ENCODE measurements at regions not wholly inside any gene's neighbourhood (a gene's known extent, or its start where the extent isn't known, plus 50 kb on each side); places are given as distances from the start of the nearest gene placed in this dataset.
"Not testable (repeated sequence)": the region's sequence is repeated elsewhere in the genome, so short reads cannot be mapped to it uniquely, and the experiment has no call there.

GRCh38 chr2:132332345-132333033 is 84.1 kb upstream of the GPR39 start:
- H3K27me3 ChIP-seq (ENCODE audit: control insufficient read depth, insufficient read depth, low read length); H3K9ac ChIP-seq (ENCODE audit: low read depth, low read length); H3K36me3 ChIP-seq (ENCODE audit: control insufficient read depth, insufficient read depth, low read length); H3K4me3 ChIP-seq (ENCODE audit: low read depth, low read length); H3K27ac ChIP-seq (ENCODE audit: low read depth, low read length); H3K4me1 ChIP-seq (ENCODE audit: control insufficient read depth, insufficient read depth, low read length); H3K9me3 ChIP-seq (ENCODE audit: control insufficient read depth, insufficient read depth, low read length): not testable (repeated sequence)

- H3K36me3 ChIP-seq (ENCODE audit: control insufficient read depth, insufficient read depth, low read length); H3K27me3 ChIP-seq (ENCODE audit: control insufficient read depth, insufficient read depth, low read length); H3K4me1 ChIP-seq (ENCODE audit: control insufficient read depth, insufficient read depth, low read length); H3K9ac ChIP-seq (ENCODE audit: low read depth, low read length); H3K27ac ChIP-seq (ENCODE audit: low read depth, low read length); H3K9me3 ChIP-seq (ENCODE audit: control insufficient read depth, insufficient read depth, low read length); H3K4me3 ChIP-seq (ENCODE audit: low read depth, low read length): not testable (repeated sequence)
Observed at GRCh38 chr2:132337135-132337534, 79.5 kb upstream of the GPR39 start.

- not testable (repeated sequence) for H3K9me3 ChIP-seq (ENCODE audit: control insufficient read depth, insufficient read depth, low read length); H3K4me3 ChIP-seq (ENCODE audit: low read depth, low read length); H3K27me3 ChIP-seq (ENCODE audit: control insufficient read depth, insufficient read depth, low read length); H3K4me1 ChIP-seq (ENCODE audit: control insufficient read depth, insufficient read depth, low read length); H3K27ac ChIP-seq (ENCODE audit: low read depth, low read length); H3K9ac ChIP-seq (ENCODE audit: low read depth, low read length); H3K36me3 ChIP-seq (ENCODE audit: control insufficient read depth, insufficient read depth, low read length)
Observed at GRCh38 chr2:132337844-132338243, 78.8 kb upstream of the GPR39 start.

GRCh38 chr2:132347041-132347780 is 69.4 kb upstream of the GPR39 start:
- peak overlapping the region; percentile 73 for H3K4me3 ChIP-seq (ENCODE audit: low read depth, low read length)
- peak overlapping the region; percentile 63; the same call in 1 of the 2 replicates for H3K9ac ChIP-seq (ENCODE audit: low read depth, low read length)
- not testable (repeated sequence) for H3K36me3 ChIP-seq (ENCODE audit: control insufficient read depth, insufficient read depth, low read length); H3K9me3 ChIP-seq (ENCODE audit: control insufficient read depth, insufficient read depth, low read length); H3K27me3 ChIP-seq (ENCODE audit: control insufficient read depth, insufficient read depth, low read length); H3K4me1 ChIP-seq (ENCODE audit: control insufficient read depth, insufficient read depth, low read length)
- peak overlapping the region; percentile 28 for H3K27ac ChIP-seq (ENCODE audit: low read depth, low read length)

- not testable (repeated sequence) for H3K36me3 ChIP-seq (ENCODE audit: control insufficient read depth, insufficient read depth, low read length); H3K9ac ChIP-seq (ENCODE audit: low read depth, low read length); H3K4me1 ChIP-seq (ENCODE audit: control insufficient read depth, insufficient read depth, low read length); H3K27me3 ChIP-seq (ENCODE audit: control insufficient read depth, insufficient read depth, low read length); H3K4me3 ChIP-seq (ENCODE audit: low read depth, low read length); H3K9me3 ChIP-seq (ENCODE audit: control insufficient read depth, insufficient read depth, low read length); H3K27ac ChIP-seq (ENCODE audit: low read depth, low read length)
Observed at GRCh38 chr2:132349092-132349687, 67.4 kb upstream of the GPR39 start.

GRCh38 chr2:132351668-132352067 is 64.9 kb upstream of the GPR39 start:
- H3K27ac ChIP-seq (ENCODE audit: low read depth, low read length); H3K9me3 ChIP-seq (ENCODE audit: control insufficient read depth, insufficient read depth, low read length); H3K27me3 ChIP-seq (ENCODE audit: control insufficient read depth, insufficient read depth, low read length); H3K4me3 ChIP-seq (ENCODE audit: low read depth, low read length); H3K36me3 ChIP-seq (ENCODE audit: control insufficient read depth, insufficient read depth, low read length); H3K4me1 ChIP-seq (ENCODE audit: control insufficient read depth, insufficient read depth, low read length); H3K9ac ChIP-seq (ENCODE audit: low read depth, low read length): not testable (repeated sequence)

GRCh38 chr2:132352481-132353001 is 64.1 kb upstream of the GPR39 start:
- H3K4me3 ChIP-seq (ENCODE audit: low read depth, low read length), result peak overlapping the region; percentile 58
- not testable (repeated sequence) for H3K4me1 ChIP-seq (ENCODE audit: control insufficient read depth, insufficient read depth, low read length); H3K9me3 ChIP-seq (ENCODE audit: control insufficient read depth, insufficient read depth, low read length); H3K9ac ChIP-seq (ENCODE audit: low read depth, low read length); H3K27ac ChIP-seq (ENCODE audit: low read depth, low read length); H3K27me3 ChIP-seq (ENCODE audit: control insufficient read depth, insufficient read depth, low read length); H3K36me3 ChIP-seq (ENCODE audit: control insufficient read depth, insufficient read depth, low read length)

- H3K4me3 ChIP-seq (ENCODE audit: low read depth, low read length), result peak overlapping the region; percentile 58
- H3K4me1 ChIP-seq (ENCODE audit: control insufficient read depth, insufficient read depth, low read length); H3K36me3 ChIP-seq (ENCODE audit: control insufficient read depth, insufficient read depth, low read length); H3K27me3 ChIP-seq (ENCODE audit: control insufficient read depth, insufficient read depth, low read length); H3K9me3 ChIP-seq (ENCODE audit: control insufficient read depth, insufficient read depth, low read length); H3K9ac ChIP-seq (ENCODE audit: low read depth, low read length); H3K27ac ChIP-seq (ENCODE audit: low read depth, low read length): not testable (repeated sequence)
Observed at GRCh38 chr2:132353380-132353779, 63.2 kb upstream of the GPR39 start.

GRCh38 chr2:132360964-132361363 is 55.6 kb upstream of the GPR39 start:
- not testable (repeated sequence) for H3K9me3 ChIP-seq (ENCODE audit: control insufficient read depth, insufficient read depth, low read length); H3K4me1 ChIP-seq (ENCODE audit: control insufficient read depth, insufficient read depth, low read length); H3K9ac ChIP-seq (ENCODE audit: low read depth, low read length); H3K4me3 ChIP-seq (ENCODE audit: low read depth, low read length); H3K27ac ChIP-seq (ENCODE audit: low read depth, low read length); H3K36me3 ChIP-seq (ENCODE audit: control insufficient read depth, insufficient read depth, low read length); H3K27me3 ChIP-seq (ENCODE audit: control insufficient read depth, insufficient read depth, low read length)

- H3K4me3 ChIP-seq (ENCODE audit: low read depth, low read length); H3K27ac ChIP-seq (ENCODE audit: low read depth, low read length); H3K9me3 ChIP-seq (ENCODE audit: control insufficient read depth, insufficient read depth, low read length); H3K4me1 ChIP-seq (ENCODE audit: control insufficient read depth, insufficient read depth, low read length); H3K27me3 ChIP-seq (ENCODE audit: control insufficient read depth, insufficient read depth, low read length); H3K36me3 ChIP-seq (ENCODE audit: control insufficient read depth, insufficient read depth, low read length); H3K9ac ChIP-seq (ENCODE audit: low read depth, low read length): not testable (repeated sequence)
Observed at GRCh38 chr2:132361498-132361897, 55.1 kb upstream of the GPR39 start.

GRCh38 chr2:132363352-132363751 is 53.3 kb upstream of the GPR39 start:
- H3K4me3 ChIP-seq (ENCODE audit: low read depth, low read length); H3K27me3 ChIP-seq (ENCODE audit: control insufficient read depth, insufficient read depth, low read length); H3K9ac ChIP-seq (ENCODE audit: low read depth, low read length); H3K4me1 ChIP-seq (ENCODE audit: control insufficient read depth, insufficient read depth, low read length); H3K27ac ChIP-seq (ENCODE audit: low read depth, low read length); H3K9me3 ChIP-seq (ENCODE audit: control insufficient read depth, insufficient read depth, low read length); H3K36me3 ChIP-seq (ENCODE audit: control insufficient read depth, insufficient read depth, low read length): not testable (repeated sequence)
